ENCODE measurements at regions not wholly inside any gene's neighbourhood (a gene's known extent, or its start where the extent isn't known, plus 50 kb on each side); places are given as distances from the start of the nearest gene placed in this dataset.

- TF ChIP-seq CTCF (IDR thresholded peaks at IDR 0.05; ENCODE audit: low read depth, low read length, poor library complexity, severe bottlenecking) = no peak
- TF ChIP-seq EZH2phosphoT487 (IDR thresholded peaks at IDR 0.05; ENCODE audit: borderline replicate concordance, low read length) = no peak
These were observed 213.8 kb upstream of the ACTBL2 start for GRCh38 chr5:57696389-57696769.

Data from DOHH2 (cell line).